Neural cell (in vitro differentiated cells): ENCODE measurements at regions not wholly inside any gene's neighbourhood (a gene's known extent, or its start where the extent isn't known, plus 50 kb on each side); places are given as distances from the start of the nearest gene placed in this dataset.
"Not testable (repeated sequence)": the region's sequence is repeated elsewhere in the genome, so short reads cannot be mapped to it uniquely, and the experiment has no call there.

ENCODE experiments used
- H2AFZ ChIP-seq: fragments of 200-600, 300-800 bp; sonication (generic), shearing (Covaris generic); 2 replicates; pipeline ENCODE4 v1.6.0; 2014; ENCODE audit warnings: low read depth, mild to moderate bottlenecking, antibody characterized with exemption, low read length, moderate library complexity
- H3F3A ChIP-seq: fragments of 200-600 bp; shearing (Covaris generic); 2 replicates; pipeline ENCODE4 v1.6.1; 2016; ENCODE audit warnings: mild to moderate bottlenecking, moderate library complexity, mixed read lengths, antibody characterized with exemption, low read length; ENCODE audit not compliant: insufficient read depth, poor library complexity, severe bottlenecking
- H3K27ac ChIP-seq: fragments of 200-600, 300-800 bp; sonication (generic), shearing (Covaris generic); 2 replicates; pipeline ENCODE4 v1.5.1; 2014; ENCODE audit warnings: mild to moderate bottlenecking, low read length, moderate library complexity
- H3K27me3 ChIP-seq: fragments of 300-800, 200-600 bp; sonication (generic), shearing (Covaris generic); 2 replicates; pipeline ENCODE4 v1.6.0; 2014; ENCODE audit warnings: mild to moderate bottlenecking, low read depth, low read length, moderate library complexity; ENCODE audit not compliant: insufficient read depth
- H3K36me3 ChIP-seq: fragments of 300-800, 200-600 bp; sonication (generic), shearing (Covaris generic); 2 replicates; pipeline ENCODE4 v1.5.1; 2014; ENCODE audit warnings: mild to moderate bottlenecking, antibody characterized with exemption, low read length, moderate library complexity; ENCODE audit not compliant: insufficient read depth
- H3K4me2 ChIP-seq: fragments of 300-800, 200-600 bp; sonication (generic), shearing (Covaris generic); 2 replicates; pipeline ENCODE4 v1.6.0; 2014; ENCODE audit warnings: mild to moderate bottlenecking, low read length
- H3K4me3 ChIP-seq: fragments of 300-800, 200-600 bp; sonication (generic), shearing (Covaris generic); 2 replicates; pipeline ENCODE4 v1.5.1; 2014; ENCODE audit warnings: mild to moderate bottlenecking, low read length, moderate library complexity
- H3K79me2 ChIP-seq: fragments of 200-600 bp; shearing (Covaris generic); replicated peaks from 2 replicates; pipeline ENCODE4 v1.6.0; 2014; ENCODE audit warnings: mild to moderate bottlenecking, low read length, moderate library complexity; ENCODE audit not compliant: insufficient read depth
- H3K9ac ChIP-seq: fragments of 300-800, 200-600 bp; sonication (generic), shearing (Covaris generic); 2 replicates; pipeline ENCODE4 v1.6.1; 2016; ENCODE audit warnings: mild to moderate bottlenecking, low read length, mixed read lengths
- H3K9me2 ChIP-seq: fragments of 200-600 bp; shearing (Covaris generic); 2 replicates; pipeline ENCODE4 v1.6.1; 2016; ENCODE audit warnings: mild to moderate bottlenecking, low read length, mixed read lengths; ENCODE audit not compliant: insufficient read depth
- H3K9me3 ChIP-seq: fragments of 200-600, 300-800 bp; sonication (generic), shearing (Covaris generic); 2 replicates; pipeline ENCODE4 v1.6.1; 2016; ENCODE audit warnings: mild to moderate bottlenecking, mixed run types, low read length, moderate library complexity, mixed read lengths
- H4K20me1 ChIP-seq: fragments of 200-600 bp; shearing (Covaris generic); 2 replicates; pipeline ENCODE4 v1.6.1; 2016; ENCODE audit warnings: mild to moderate bottlenecking, mixed run types; ENCODE audit not compliant: insufficient read depth
- EP300 ChIP-seq: fragments of 450-650 bp; conservative IDR thresholded peaks from 2 replicates; pipeline ENCODE4 v1.6.1; 2014; ENCODE audit warnings: antibody characterized with exemption, mild to moderate bottlenecking, moderate library complexity; ENCODE audit not compliant: poor library complexity, severe bottlenecking
- EZH2 ChIP-seq: fragments of 200-600, 300-800 bp; shearing (Covaris generic), sonication (generic); IDR thresholded peaks from 2 replicates; pipeline ENCODE4 v1.6.1; 2014; ENCODE audit warnings: antibody characterized with exemption, low read length, borderline replicate concordance, mild to moderate bottlenecking; ENCODE audit not compliant: insufficient read depth, poor library complexity, severe bottlenecking
- MXI1 ChIP-seq: fragments of 450-650 bp; conservative IDR thresholded peaks from 2 replicates; pipeline ENCODE4 v1.6.1; 2014; ENCODE audit warnings: antibody characterized with exemption, mild to moderate bottlenecking; ENCODE audit not compliant: poor library complexity, severe bottlenecking
- POLR2AphosphoS5 ChIP-seq: IDR thresholded peaks from 2 replicates; pipeline ENCODE4 v1.6.1; 2012
- RAD21 ChIP-seq: fragments of 450-650 bp; conservative IDR thresholded peaks from 2 replicates; pipeline ENCODE4 v1.6.1; 2014; ENCODE audit warnings: antibody characterized with exemption, mild to moderate bottlenecking, moderate library complexity
- REST ChIP-seq: IDR thresholded peaks from 2 replicates; pipeline ENCODE4 v1.6.1; 2012; ENCODE audit warnings: borderline replicate concordance
- SMC3 ChIP-seq: fragments of 450-650 bp; conservative IDR thresholded peaks from 2 replicates; pipeline ENCODE4 v1.6.1; 2014; ENCODE audit warnings: antibody characterized with exemption, mild to moderate bottlenecking, moderate library complexity; ENCODE audit not compliant: poor library complexity
- TAF1 ChIP-seq: IDR thresholded peaks from 2 replicates; pipeline ENCODE4 v1.6.1; 2012; ENCODE audit warnings: low read depth
- TF ChIP-seq, protein P1 (sequence below): fragments of 450-650 bp; IDR thresholded peaks from 2 replicates; pipeline ENCODE4 v1.5.1; 2014; ENCODE audit warnings: antibody characterized with exemption, mild to moderate bottlenecking, moderate library complexity; ENCODE audit not compliant: poor library complexity, severe bottlenecking

DNA sequence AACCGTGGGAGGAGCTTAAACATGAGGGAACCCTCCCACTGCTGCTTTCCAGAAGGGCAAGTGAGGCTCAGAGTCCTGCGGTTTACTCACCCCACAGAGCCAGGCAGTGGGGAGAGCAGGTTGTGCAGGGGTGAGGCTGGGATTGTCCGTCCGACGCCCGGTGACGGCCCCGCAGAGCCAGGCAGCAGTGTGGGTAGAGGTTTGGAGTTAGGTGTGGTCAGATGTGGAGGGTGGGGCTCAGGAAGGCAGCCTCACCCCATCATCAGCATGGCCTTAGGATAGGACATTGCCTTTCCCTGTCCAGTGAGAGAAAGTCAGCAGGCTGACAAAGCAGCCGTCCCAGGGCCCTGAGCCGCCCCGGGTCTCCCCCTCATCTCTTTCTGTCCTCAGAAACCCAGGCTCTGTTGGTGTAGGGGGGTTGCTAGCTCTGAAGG is 234.6 kb downstream of the DLL1 start:
- Histone ChIP-seq H3F3A (no peaks in the 10 kb centered on the region), H3K79me2 (no peaks in the 10 kb centered on the region), H3K27me3 (no peaks in the 10 kb centered on the region), H3K9me2 (no peaks in the 10 kb centered on the region), H3K4me2 (no peak overlapping the region), H3K27ac (no peak overlapping the region), H3K4me3 (no peak overlapping the region), H3K9ac (no peak overlapping the region), H4K20me1 (no peaks in the 10 kb centered on the region), H3K9me3 (no peaks in the 10 kb centered on the region), H2AFZ (no peak overlapping the region), H3K36me3 (no peaks in the 10 kb centered on the region)
- TF ChIP-seq EZH2 (no peak), POLR2AphosphoS5 (no peak), SMC3 (no peak), REST (no peak), MXI1 (no peak), RAD21 (no peak), TAF1 (no peak), EP300 (no peak)
- TF ChIP-seq, protein P1, sequence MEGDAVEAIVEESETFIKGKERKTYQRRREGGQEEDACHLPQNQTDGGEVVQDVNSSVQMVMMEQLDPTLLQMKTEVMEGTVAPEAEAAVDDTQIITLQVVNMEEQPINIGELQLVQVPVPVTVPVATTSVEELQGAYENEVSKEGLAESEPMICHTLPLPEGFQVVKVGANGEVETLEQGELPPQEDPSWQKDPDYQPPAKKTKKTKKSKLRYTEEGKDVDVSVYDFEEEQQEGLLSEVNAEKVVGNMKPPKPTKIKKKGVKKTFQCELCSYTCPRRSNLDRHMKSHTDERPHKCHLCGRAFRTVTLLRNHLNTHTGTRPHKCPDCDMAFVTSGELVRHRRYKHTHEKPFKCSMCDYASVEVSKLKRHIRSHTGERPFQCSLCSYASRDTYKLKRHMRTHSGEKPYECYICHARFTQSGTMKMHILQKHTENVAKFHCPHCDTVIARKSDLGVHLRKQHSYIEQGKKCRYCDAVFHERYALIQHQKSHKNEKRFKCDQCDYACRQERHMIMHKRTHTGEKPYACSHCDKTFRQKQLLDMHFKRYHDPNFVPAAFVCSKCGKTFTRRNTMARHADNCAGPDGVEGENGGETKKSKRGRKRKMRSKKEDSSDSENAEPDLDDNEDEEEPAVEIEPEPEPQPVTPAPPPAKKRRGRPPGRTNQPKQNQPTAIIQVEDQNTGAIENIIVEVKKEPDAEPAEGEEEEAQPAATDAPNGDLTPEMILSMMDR = no peak

- H4K20me1 ChIP-seq, H3K4me3 ChIP-seq, H3K79me2 ChIP-seq, H3K27ac ChIP-seq, H3K9me3 ChIP-seq, H2AFZ ChIP-seq, H3K36me3 ChIP-seq, H3K9me2 ChIP-seq, H3K9ac ChIP-seq, H3K4me2 ChIP-seq, H3K27me3 ChIP-seq, H3F3A ChIP-seq: not testable (repeated sequence)
Observed at GRCh38 chr6:170055797-170056196, 235.1 kb downstream of the DLL1 start.

- no peak overlapping the region for H3K9ac ChIP-seq
- no peak overlapping the region for H2AFZ ChIP-seq
- no peaks in the 10 kb centered on the region for H3K27me3 ChIP-seq
- no peaks in the 10 kb centered on the region for H3K36me3 ChIP-seq
- H3K4me3 ChIP-seq = no peak overlapping the region
- no peaks in the 10 kb centered on the region for H3K79me2 ChIP-seq
- H3K4me2 ChIP-seq = no peak overlapping the region
- H4K20me1 ChIP-seq = no peaks in the 10 kb centered on the region
- H3F3A ChIP-seq = no peaks in the 10 kb centered on the region
- H3K9me2 ChIP-seq = no peaks in the 10 kb centered on the region
- TF ChIP-seq SMC3 = no peak
- TF ChIP-seq, protein P1 = no peak
- no peak overlapping the region for H3K27ac ChIP-seq
- no peaks in the 10 kb centered on the region for H3K9me3 ChIP-seq
Observed at GRCh38 chr6:170053966-170054661, 236.8 kb downstream of the DLL1 start.
